HCT116 (cell line): ENCODE measurements at regions not wholly inside any gene's neighbourhood (a gene's known extent, or its start where the extent isn't known, plus 50 kb on each side); places are given as distances from the start of the nearest gene placed in this dataset.

ENCODE experiments used
- ATAC-seq: fragments of 200-7000 bp; cut with Tn5 transposase; 2 replicates; pipeline ENCODE4 v1.9.1; 2020; ENCODE audit warnings: mild to moderate bottlenecking, moderate library complexity
- BruUV-seq: library from RNA; stranded (reverse); fragments of 400-500 nt; replicated peaks from 2 replicates; lab custom pipeline; 2021; lab: Mats Ljungman, UMichigan
- CTCF ChIA-PET: fragments of 300-600 bp; sonication (Branson Sonifier 250); formaldehyde crosslinking; loops from one replicate; lab custom pipeline; 2021; ENCODE audit warnings: antibody characterized with exemption; lab: Charles Lee
- POLR2A ChIA-PET: fragments of 300-600, 350-600 bp; sonication (Branson Sonifier 250); formaldehyde crosslinking; loops from one replicate; lab custom pipeline; 2021; ENCODE audit warnings: antibody characterized with exemption; lab: Charles Lee
- RAD21 ChIA-PET, 2 experiments: fragments of 300-600 bp; sonication (Branson Sonifier 250); formaldehyde crosslinking; loops; one replicate each; lab custom pipeline; 2023; ENCODE audit warnings: low total read pairs in 2 of 2; ENCODE audit not compliant: uncharacterized antibody in 2 of 2, unreplicated experiment in 2 of 2, low non-redundant PET in 1 of 2; lab: Charles Lee
- DNase-seq: peaks from one replicate; pipeline ENCODE4 v3.0.0-alpha.2; 2010; ENCODE audit warnings: low read depth, low spot score
- H2AFZ ChIP-seq: fragments of 200-600 bp; shearing (Covaris generic), sonication (generic); 2 replicates; pipeline ENCODE4 v1.6.1; 2017; ENCODE audit warnings: low read depth, mixed run types, mixed read lengths, antibody characterized with exemption, low read length; ENCODE audit not compliant: poor library complexity, severe bottlenecking
- H3K27ac ChIP-seq: 2 replicates; pipeline ENCODE4 v1.5.1; 2012; ENCODE audit warnings: low read depth, low read length
- H3K27me3 ChIP-seq: fragments of 200-600 bp; sonication (generic); 2 replicates; pipeline ENCODE4 v1.6.1; 2016; ENCODE audit warnings: mixed run types, low read length, mixed read lengths; ENCODE audit not compliant: insufficient read depth
- H3K36me3 ChIP-seq, 2 experiments: fragments of 200-500 bp in 1 of 2; fragments of 200-600 bp in 1 of 2; sonication (Bioruptor generic) in 1 of 2; sonication (generic) in 1 of 2; 2 replicates each; pipeline versions ENCODE4 v1.5.1 to v1.6.1; 2014 to 2016; ENCODE audit warnings: low read length in 2 of 2, inconsistent platforms in 1 of 2, mixed read lengths in 1 of 2, mixed run types in 1 of 2; ENCODE audit not compliant: insufficient read depth in 2 of 2, control insufficient read depth in 1 of 2
- H3K4me1 ChIP-seq, 2 experiments: fragments of 200-600 bp in 1 of 2; sonication (generic) in 1 of 2; 2 replicates each; pipeline versions ENCODE4 v1.5.1 to v1.6.1; 2012 to 2017; ENCODE audit warnings: low read length in 2 of 2, inconsistent platforms in 1 of 2, mild to moderate bottlenecking in 1 of 2, mixed read lengths in 1 of 2, mixed run types in 1 of 2, moderate library complexity in 1 of 2; ENCODE audit not compliant: insufficient read depth in 2 of 2, control insufficient read depth in 1 of 2
- H3K4me2 ChIP-seq: fragments of 200-600 bp; sonication (generic); 2 replicates; pipeline ENCODE4 v1.6.1; 2017; ENCODE audit warnings: mixed run types, low read length, mixed read lengths
- H3K4me3 ChIP-seq, 2 experiments: fragments of 200-600 bp in 1 of 2; sonication (generic) in 1 of 2; replicated peaks in 1 of 2; 2 replicates each; pipeline ENCODE4 v1.5.1; 2011 to 2016; ENCODE audit warnings: low read length in 2 of 2, control low read depth in 1 of 2, low read depth in 1 of 2, mild to moderate bottlenecking in 1 of 2, mixed read lengths in 1 of 2, mixed run types in 1 of 2
- H3K79me2 ChIP-seq: fragments of 200-600 bp; sonication (generic); 2 replicates; pipeline ENCODE4 v1.6.1; 2017; ENCODE audit warnings: mild to moderate bottlenecking, mixed run types, low read length, moderate library complexity, mixed read lengths; ENCODE audit not compliant: insufficient read depth
- H3K9ac ChIP-seq: fragments of 200-600 bp; sonication (generic); 2 replicates; pipeline ENCODE4 v1.6.1; 2016; ENCODE audit warnings: low read length, mixed read lengths
- H3K9me2 ChIP-seq: fragments of 200-600 bp; sonication (generic), shearing (Covaris generic); 2 replicates; pipeline ENCODE4 v1.6.1; 2017; ENCODE audit warnings: mixed run types, mild to moderate bottlenecking, moderate library complexity; ENCODE audit not compliant: insufficient read depth
- H3K9me3 ChIP-seq, 2 experiments: fragments of 200-500 bp in 1 of 2; fragments of 200-600 bp in 1 of 2; sonication (Bioruptor generic) in 1 of 2; sonication (generic) in 1 of 2; 2 replicates each; pipeline ENCODE4 v1.6.1; 2014 to 2017; ENCODE audit warnings: low read length in 2 of 2, mixed read lengths in 2 of 2, inconsistent platforms in 1 of 2, low read depth in 1 of 2, mild to moderate bottlenecking in 1 of 2, mixed run types in 1 of 2, moderate library complexity in 1 of 2; ENCODE audit not compliant: control insufficient read depth in 1 of 2, insufficient read depth in 1 of 2
- H4K20me1 ChIP-seq: fragments of 200-600 bp; sonication (generic), shearing (Covaris generic); 2 replicates; pipeline ENCODE4 v1.6.1; 2017; ENCODE audit warnings: mixed run types, mild to moderate bottlenecking, moderate library complexity; ENCODE audit not compliant: insufficient read depth
- ATF3 ChIP-seq: IDR thresholded peaks from 2 replicates; pipeline ENCODE4 v1.6.1; 2012
- CBX3 ChIP-seq: IDR thresholded peaks from 2 replicates; pipeline ENCODE4 v1.6.1; 2012; ENCODE audit warnings: low read depth
- CEBPB ChIP-seq: IDR thresholded peaks from 2 replicates; pipeline ENCODE4 v1.6.1; 2012; ENCODE audit warnings: low read depth
- EGR1 ChIP-seq: IDR thresholded peaks from 2 replicates; pipeline ENCODE4 v1.6.1; 2012; ENCODE audit warnings: low read depth
- ELF1 ChIP-seq: IDR thresholded peaks from 2 replicates; pipeline ENCODE4 v1.6.1; 2012; ENCODE audit warnings: low read depth, borderline replicate concordance
- FOSL1 ChIP-seq: IDR thresholded peaks from 2 replicates; pipeline ENCODE4 v1.6.1; 2012; ENCODE audit warnings: low read depth
- JUND ChIP-seq: IDR thresholded peaks from 2 replicates; pipeline ENCODE4 v1.6.1; 2012
- MAX ChIP-seq: IDR thresholded peaks from 2 replicates; pipeline ENCODE4 v1.6.1; 2012
- POLR2A ChIP-seq: IDR thresholded peaks from 2 replicates; pipeline ENCODE4 v1.7.0; 2011; ENCODE audit warnings: borderline replicate concordance; ENCODE audit not compliant: insufficient read depth, insufficient read length; ENCODE audit errors: extremely low read depth
- POLR2AphosphoS5 ChIP-seq: IDR thresholded peaks from 2 replicates; pipeline ENCODE4 v1.6.1; 2011; ENCODE audit warnings: mild to moderate bottlenecking, low read depth, low read length, moderate library complexity
- RAD21 ChIP-seq: IDR thresholded peaks from 2 replicates; pipeline ENCODE4 v1.6.1; 2012; ENCODE audit warnings: low read depth, mild to moderate bottlenecking
- REST ChIP-seq: IDR thresholded peaks from 2 replicates; pipeline ENCODE4 v1.6.1; 2012; ENCODE audit warnings: low read depth
- SIN3A ChIP-seq: IDR thresholded peaks from 2 replicates; pipeline ENCODE4 v1.6.1; 2012; ENCODE audit warnings: low read depth
- ZBTB33 ChIP-seq: IDR thresholded peaks from 2 replicates; pipeline ENCODE4 v1.6.1; 2011; ENCODE audit warnings: mild to moderate bottlenecking, low read length, moderate library complexity; ENCODE audit not compliant: insufficient replicate concordance; ENCODE audit errors: extremely low read depth
- ZFX ChIP-seq: fragments of 450-650 bp; IDR thresholded peaks from 2 replicates; pipeline ENCODE4 v1.6.1; 2017
- intact Hi-C: fragments of 100-400 bp; cut with micrococcal nuclease; formaldehyde crosslinking; loops from 2 replicates; pipeline ENCODE4 v1.10.0; 2022

- intact Hi-C loops = no loop called here
- CTCF ChIA-PET = interaction anchor here (2.0 kb wide), 1 partner anchor 549 kb away, joined by 8 read pairs; no protein-coding TSS in a partner anchor
Measured at GRCh38 chr5:56289602-56289987, 56.5 kb upstream of the ANKRD55 start.

More at GRCh38 chr5:56289602-56289987, 56.5 kb upstream of the ANKRD55 start:
- no peak overlapping the region for H3K4me3 ChIP-seq
- no peak overlapping the region for H3K4me2 ChIP-seq
- no peak overlapping the region for H3K27ac ChIP-seq
- H3K9ac ChIP-seq = no peak overlapping the region
- DNase-seq = no peak
- no peaks in the 10 kb centered on the region for H4K20me1 ChIP-seq
- H3K4me1 ChIP-seq = no peaks in the 10 kb centered on the region
- RAD21 ChIA-PET = no interaction called here
- TF ChIP-seq JUND (no peak), CEBPB (no peak), ZFX (no peak), ZBTB33 (no peak), CBX3 (no peak), SIN3A (no peak), EGR1 (no peak), ATF3 (no peak), REST (no peak), MAX (no peak), RAD21 (no peak), ELF1 (no peak), FOSL1 (no peak), POLR2A (no peak), POLR2AphosphoS5 (no peak)
- H2AFZ ChIP-seq = no peak overlapping the region
- H3K9me3 ChIP-seq = no peaks in the 10 kb centered on the region
- no peak for ATAC-seq
- no peaks in the 10 kb centered on the region for H3K79me2 ChIP-seq
- POLR2A ChIA-PET = no interaction called here
- H3K27me3 ChIP-seq = no peaks in the 10 kb centered on the region
- no TSS peak for BruUV-seq
- H3K9me2 ChIP-seq = no peaks in the 10 kb centered on the region
- no peaks in the 10 kb centered on the region for H3K36me3 ChIP-seq
